HepG2 (cell line): ENCODE measurements at regions not wholly inside any gene's neighbourhood (a gene's known extent, or its start where the extent isn't known, plus 50 kb on each side); places are given as distances from the start of the nearest gene placed in this dataset.

Experiments
- AFF4 ChIP-seq: sonication (generic); formaldehyde crosslinking; IDR thresholded peaks from 2 replicates; pipeline ENCODE4 v1.4.0; 2020; ENCODE audit warnings: missing genetic modification reagents
- CEBPG ChIP-seq: IDR thresholded peaks from 2 replicates; pipeline ENCODE4 v1.6.1; 2016
- EP300 ChIP-seq, 3 experiments: sonication (generic) in 1 of 3; formaldehyde crosslinking in 1 of 3; IDR thresholded peaks; 2 replicates each; pipeline versions ENCODE4 v1.5.1 to v1.6.1; 2011 to 2020; ENCODE audit warnings: low read depth in 2 of 3, low read length in 2 of 3, borderline replicate concordance in 1 of 3, improper control_type of control experiment in 1 of 3, mild to moderate bottlenecking in 1 of 3, missing genetic modification reagents in 1 of 3, moderate library complexity in 1 of 3
- ESRRA ChIP-seq: sonication (generic); formaldehyde crosslinking; IDR thresholded peaks from 2 replicates; pipeline ENCODE4 v1.5.1; 2020; ENCODE audit warnings: mild to moderate bottlenecking, low read depth, missing genetic modification reagents
- ETV5 ChIP-seq: IDR thresholded peaks from 2 replicates; pipeline ENCODE4 v1.6.1; 2018; ENCODE audit warnings: missing biosample characterization, missing genetic modification reagents, inconsistent platforms, borderline replicate concordance
- GABPA ChIP-seq, 2 experiments: IDR thresholded peaks; 2 replicates each; pipeline ENCODE4 v1.6.1; 2011 to 2016; ENCODE audit warnings: low read depth in 2 of 2, low read length in 1 of 2, missing biosample characterization in 1 of 2, missing genetic modification characterization in 1 of 2
- HES4 ChIP-seq: sonication (generic); formaldehyde crosslinking; IDR thresholded peaks from 2 replicates; pipeline ENCODE4 v1.9.0; 2021; ENCODE audit warnings: mild to moderate bottlenecking, missing genetic modification reagents, borderline replicate concordance
- HMG20A ChIP-seq: IDR thresholded peaks from 2 replicates; pipeline ENCODE4 v1.6.1; 2016; ENCODE audit warnings: borderline replicate concordance
- JUNB ChIP-seq: sonication (generic); formaldehyde crosslinking; IDR thresholded peaks from 2 replicates; pipeline ENCODE4 v1.8.0; 2022; ENCODE audit warnings: missing genetic modification reagents, mild to moderate bottlenecking, borderline replicate concordance
- NAIF1 ChIP-seq: sonication (generic); formaldehyde crosslinking; IDR thresholded peaks from 2 replicates; pipeline ENCODE4 v1.5.0; 2020; ENCODE audit warnings: mild to moderate bottlenecking, missing genetic modification reagents, borderline replicate concordance
- ONECUT2 ChIP-seq: sonication (generic); formaldehyde crosslinking; IDR thresholded peaks from 2 replicates; pipeline ENCODE4 v1.4.0; 2020; ENCODE audit warnings: missing genetic modification reagents
- POLR2G ChIP-seq: fragments of 200-400 bp; formaldehyde crosslinking; IDR thresholded peaks from 2 replicates; pipeline ENCODE4 v1.6.1; 2018; ENCODE audit warnings: mild to moderate bottlenecking, low read depth, low read length, moderate library complexity
- RFXANK ChIP-seq: IDR thresholded peaks from 2 replicates; pipeline ENCODE4 v1.6.1; 2016
- SIN3B ChIP-seq: fragments of 150-350 bp; IDR thresholded peaks from 2 replicates; pipeline ENCODE4 v1.6.1; 2014; ENCODE audit warnings: low read length
- TOPORS ChIP-seq: sonication (generic); formaldehyde crosslinking; IDR thresholded peaks from 2 replicates; pipeline ENCODE4 v1.8.0; 2023; ENCODE audit warnings: mild to moderate bottlenecking, missing genetic modification reagents
- USF2 ChIP-seq, 2 experiments: sonication (generic) in 1 of 2; formaldehyde crosslinking in 1 of 2; IDR thresholded peaks; 2 replicates each; pipeline versions ENCODE4 v1.5.1 to v1.6.1; 2011 to 2020; ENCODE audit warnings: borderline replicate concordance in 1 of 2, low read depth in 1 of 2, low read length in 1 of 2, mild to moderate bottlenecking in 1 of 2, missing genetic modification reagents in 1 of 2, moderate library complexity in 1 of 2
- YEATS2 ChIP-seq: sonication (generic); formaldehyde crosslinking; IDR thresholded peaks from 2 replicates; pipeline ENCODE4 v1.4.0; 2020; ENCODE audit warnings: missing genetic modification reagents, borderline replicate concordance
- ZNF777 ChIP-seq: sonication (generic); formaldehyde crosslinking; IDR thresholded peaks from 2 replicates; pipeline ENCODE4 v1.4.0; 2020; ENCODE audit warnings: missing genetic modification reagents
- TF ChIP-seq, protein P1 (sequence below): sonication (generic); formaldehyde crosslinking; IDR thresholded peaks from 2 replicates; pipeline ENCODE4 v1.9.0; 2021; ENCODE audit warnings: missing genetic modification reagents, mild to moderate bottlenecking, borderline replicate concordance
- TF ChIP-seq, protein P2 (sequence below): IDR thresholded peaks from 2 replicates; pipeline ENCODE4 v1.6.1; 2012; ENCODE audit warnings: inconsistent platforms

DNA sequence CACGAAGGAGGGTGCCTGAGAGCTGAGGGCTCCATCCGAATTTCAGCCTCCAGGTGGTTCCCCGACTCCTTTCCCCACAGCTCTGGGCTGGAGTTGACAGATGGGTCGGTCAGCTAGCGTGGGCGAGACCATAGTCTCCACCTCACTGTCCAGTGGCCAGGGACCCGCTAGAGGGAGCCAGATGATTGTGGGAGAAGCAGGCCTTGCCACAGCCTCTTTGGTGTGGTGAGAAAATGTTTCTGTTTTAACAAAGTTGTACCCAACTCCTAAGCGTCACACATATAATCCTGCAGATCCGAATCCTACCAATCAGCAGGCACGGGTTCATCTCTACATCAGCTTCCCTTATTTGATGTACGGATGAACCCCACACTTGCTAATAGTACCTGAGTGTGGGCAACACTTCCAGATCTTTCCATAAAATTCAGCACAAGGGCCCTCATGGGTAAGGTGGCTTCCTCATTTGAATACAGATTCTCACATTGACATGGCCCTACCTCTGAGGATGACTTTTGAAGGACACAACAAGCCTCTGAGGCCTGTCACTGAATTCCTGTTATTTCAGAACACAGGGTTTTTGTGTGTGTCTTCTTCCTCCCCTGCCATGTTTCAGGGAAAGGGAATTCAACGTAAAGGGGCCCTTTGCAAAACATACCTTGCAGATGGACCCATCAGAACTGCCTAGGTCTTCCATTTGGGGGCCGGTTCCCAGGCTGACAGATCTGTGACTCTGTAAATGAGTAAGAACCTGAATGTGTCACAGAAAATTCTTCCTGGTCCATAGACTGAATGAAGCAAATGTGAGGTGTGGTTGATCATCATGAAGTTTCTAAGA is 103.2 kb upstream of the DUSP22 start (continued):
- no peak for TF ChIP-seq USF2 (IDR thresholded peaks at IDR 0.05; ENCODE audit: low read depth, low read length)
- TF ChIP-seq USF2 (CRISPR knock-in tag; IDR thresholded peaks at IDR 0.05; ENCODE audit: borderline replicate concordance), result no peak
- TF ChIP-seq CEBPG (CRISPR knock-in tag), result no peak
- no peak for TF ChIP-seq ESRRA
- TF ChIP-seq, protein P1, sequence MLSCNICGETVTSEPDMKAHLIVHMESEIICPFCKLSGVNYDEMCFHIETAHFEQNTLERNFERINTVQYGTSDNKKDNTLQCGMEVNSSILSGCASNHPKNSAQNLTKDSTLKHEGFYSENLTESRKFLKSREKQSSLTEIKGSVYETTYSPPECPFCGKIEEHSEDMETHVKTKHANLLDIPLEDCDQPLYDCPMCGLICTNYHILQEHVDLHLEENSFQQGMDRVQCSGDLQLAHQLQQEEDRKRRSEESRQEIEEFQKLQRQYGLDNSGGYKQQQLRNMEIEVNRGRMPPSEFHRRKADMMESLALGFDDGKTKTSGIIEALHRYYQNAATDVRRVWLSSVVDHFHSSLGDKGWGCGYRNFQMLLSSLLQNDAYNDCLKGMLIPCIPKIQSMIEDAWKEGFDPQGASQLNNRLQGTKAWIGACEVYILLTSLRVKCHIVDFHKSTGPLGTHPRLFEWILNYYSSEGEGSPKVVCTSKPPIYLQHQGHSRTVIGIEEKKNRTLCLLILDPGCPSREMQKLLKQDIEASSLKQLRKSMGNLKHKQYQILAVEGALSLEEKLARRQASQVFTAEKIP (CRISPR knock-in tag), result no peak
- TF ChIP-seq ONECUT2 (CRISPR knock-in tag), result no peak
- TF ChIP-seq YEATS2 (CRISPR knock-in tag), result 0 out of 2 replicates have a peak, but pooled peaks have one; percentile 40
- no peak for TF ChIP-seq HES4 (CRISPR knock-in tag)
- TF ChIP-seq JUNB (CRISPR knock-in tag), result no peak
- TF ChIP-seq EP300 (IDR thresholded peaks at IDR 0.05; ENCODE audit: low read depth in 2 of 2, low read length in 2 of 2), result no peak
- TF ChIP-seq EP300 (CRISPR knock-in tag; IDR thresholded peaks at IDR 0.05; ENCODE audit: borderline replicate concordance), result no peak
- TF ChIP-seq POLR2G, result no peak
- TF ChIP-seq ZNF777, result no peak
- TF ChIP-seq SIN3B, result no peak
- no peak for TF ChIP-seq GABPA (IDR thresholded peaks at IDR 0.05; ENCODE audit: low read depth, low read length)
- TF ChIP-seq GABPA (CRISPR knock-in tag; IDR thresholded peaks at IDR 0.05; ENCODE audit: low read depth), result no peak
- no peak for TF ChIP-seq ETV5 (CRISPR knock-in tag)
- TF ChIP-seq RFXANK (CRISPR knock-in tag), result no peak
- TF ChIP-seq HMG20A (CRISPR knock-in tag), result no peak
- TF ChIP-seq, protein P2, sequence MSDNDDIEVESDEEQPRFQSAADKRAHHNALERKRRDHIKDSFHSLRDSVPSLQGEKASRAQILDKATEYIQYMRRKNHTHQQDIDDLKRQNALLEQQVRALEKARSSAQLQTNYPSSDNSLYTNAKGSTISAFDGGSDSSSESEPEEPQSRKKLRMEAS, result no peak; the same call in 1 of the 2 replicates
- TF ChIP-seq NAIF1, result no peak
- TF ChIP-seq TOPORS (CRISPR knock-in tag), result 0 out of 2 replicates have a peak, but pooled peaks have one; percentile 36
- no peak for TF ChIP-seq AFF4 (CRISPR knock-in tag)
